Ishikawa (cell line): ENCODE measurements at regions not wholly inside any gene's neighbourhood (a gene's known extent, or its start where the extent isn't known, plus 50 kb on each side); places are given as distances from the start of the nearest gene placed in this dataset.

ENCODE experiments used
- CEBPB ChIP-seq: IDR thresholded peaks from 2 replicates; pipeline ENCODE4 v1.6.1; 2012
- CREB1 ChIP-seq: IDR thresholded peaks from 2 replicates; pipeline ENCODE4 v1.6.1; 2012; ENCODE audit warnings: low read depth
- EGR1 ChIP-seq: IDR thresholded peaks from 2 replicates; pipeline ENCODE4 v1.6.1; 2012
- EP300 ChIP-seq: IDR thresholded peaks from 2 replicates; pipeline ENCODE4 v1.6.1; 2012; ENCODE audit warnings: borderline replicate concordance
- MAX ChIP-seq: IDR thresholded peaks from 2 replicates; pipeline ENCODE4 v1.6.1; 2012
- RAD21 ChIP-seq: IDR thresholded peaks from 2 replicates; pipeline ENCODE4 v1.6.1; 2012; ENCODE audit warnings: low read depth
- REST ChIP-seq: IDR thresholded peaks from 2 replicates; pipeline ENCODE4 v1.6.1; 2012; ENCODE audit warnings: low read depth, mild to moderate bottlenecking
- YY1 ChIP-seq: IDR thresholded peaks from 2 replicates; pipeline ENCODE4 v1.6.1; 2012; ENCODE audit warnings: low read depth

- TF ChIP-seq YY1 (no peak), EP300 (no peak), RAD21 (no peak), EGR1 (no peak), CREB1 (no peak), CEBPB (no peak), MAX (no peak), REST (no peak)
Measured at GRCh38 chr2:150125708-150126107, 361.8 kb downstream of the RND3 start.
